K562 (cell line): ENCODE measurements at regions not wholly inside any gene's neighbourhood (a gene's known extent, or its start where the extent isn't known, plus 50 kb on each side); places are given as distances from the start of the nearest gene placed in this dataset.
A peak's percentile ranks its signal among the peaks of the same experiment; 100 is the strongest.

Experiments used
- BCLAF1 ChIP-seq, 2 experiments: fragments of 450-650 bp in 1 of 2; IDR thresholded peaks; 2 replicates each; pipeline ENCODE4 v1.6.1; 2011 to 2017; ENCODE audit warnings: low read depth in 2 of 2, antibody characterized with exemption in 1 of 2, borderline replicate concordance in 1 of 2, low read length in 1 of 2, mild to moderate bottlenecking in 1 of 2, mixed read lengths in 1 of 2; ENCODE audit not compliant: control insufficient read depth in 1 of 2
- COPS2 ChIP-seq: fragments of 450-650 bp; conservative IDR thresholded peaks from 2 replicates; pipeline ENCODE4 v1.6.1; 2016; ENCODE audit warnings: mild to moderate bottlenecking, moderate library complexity
- E2F5 ChIP-seq: sonication (generic); formaldehyde crosslinking; IDR thresholded peaks from 2 replicates; pipeline ENCODE4 v1.8.0; 2022; ENCODE audit warnings: mild to moderate bottlenecking, missing genetic modification reagents
- ESRRB ChIP-seq: fragments of 250-450 bp; sonication (Bioruptor Pico); IDR thresholded peaks from 2 replicates; pipeline ENCODE4 v1.5.0; 2020; ENCODE audit warnings: mild to moderate bottlenecking, moderate library complexity, borderline replicate concordance
- ETV5 ChIP-seq: sonication (generic); formaldehyde crosslinking; IDR thresholded peaks from 2 replicates; pipeline ENCODE4 v1.4.0; 2020; ENCODE audit warnings: low read depth, mild to moderate bottlenecking, missing genetic modification reagents
- MLLT1 ChIP-seq, 2 experiments: fragments of 450-650 bp; IDR thresholded peaks; 2 replicates each; pipeline ENCODE4 v1.6.1; 2016
- NELFE ChIP-seq: IDR thresholded peaks from 2 replicates; pipeline ENCODE4 v1.6.1; 2011; ENCODE audit warnings: mild to moderate bottlenecking; ENCODE audit not compliant: insufficient read depth, insufficient read length
- PTTG1 ChIP-seq: fragments of 450-650 bp; IDR thresholded peaks from 2 replicates; pipeline ENCODE4 v1.6.1; 2016; ENCODE audit warnings: low read depth, mild to moderate bottlenecking, missing genetic modification characterization, missing compliant biosample characterization
- SRSF1 ChIP-seq: fragments of 200-400 bp; formaldehyde crosslinking; IDR thresholded peaks from 2 replicates; pipeline ENCODE4 v1.6.1; 2017; ENCODE audit warnings: mild to moderate bottlenecking, low read depth, low read length, moderate library complexity
- TAL1 ChIP-seq: fragments of 450-650 bp; IDR thresholded peaks from 2 replicates; pipeline ENCODE4 v1.6.1; 2016; ENCODE audit warnings: mild to moderate bottlenecking
- ZBTB17 ChIP-seq: fragments of 450-650 bp; formaldehyde crosslinking; IDR thresholded peaks from 2 replicates; pipeline ENCODE4 v1.4.0; 2020; ENCODE audit warnings: mild to moderate bottlenecking
- ZBTB7A ChIP-seq: IDR thresholded peaks from 2 replicates; pipeline ENCODE4 v1.6.1; 2011; ENCODE audit warnings: low read depth, mild to moderate bottlenecking, low read length, moderate library complexity, borderline replicate concordance; ENCODE audit not compliant: control insufficient read depth
- ZNF24 ChIP-seq: fragments of 450-650 bp; IDR thresholded peaks from 2 replicates; pipeline ENCODE4 v1.6.1; 2016
- ZNF445 ChIP-seq: fragments of 250-450 bp; sonication (Bioruptor Pico); IDR thresholded peaks from 2 replicates; pipeline ENCODE4 v1.4.0; 2020; ENCODE audit warnings: low read depth, mild to moderate bottlenecking, moderate library complexity

- TF ChIP-seq PTTG1 (tag) (no peak), NELFE (no peak), ESRRB (CRISPR knock-in tag) (no peak), TAL1 (no peak), ZBTB17 (CRISPR knock-in tag) (peak; percentile 98), COPS2 (no peak), BCLAF1 (IDR thresholded peaks at IDR 0.05; ENCODE audit: borderline replicate concordance in 1 of 2, control insufficient read depth in 1 of 2, low read depth in 2 of 2, low read length in 1 of 2) (no peak), ZBTB7A (no peak), ZNF445 (CRISPR knock-in tag) (no peak), SRSF1 (no peak), E2F5 (CRISPR knock-in tag) (no peak), ETV5 (no peak), MLLT1 (IDR thresholded peaks at IDR 0.05) (peak in 1 of 2 experiments; percentile 99; a peak in 2 of 4 replicates), ZNF24 (no peak)
These were observed 76.5 kb upstream of the ARID5B start (continued) for GRCh38 chr10:61825001-61825400.
